ENCODE measurements at regions not wholly inside any gene's neighbourhood (a gene's known extent, or its start where the extent isn't known, plus 50 kb on each side); places are given as distances from the start of the nearest gene placed in this dataset.

DNA sequence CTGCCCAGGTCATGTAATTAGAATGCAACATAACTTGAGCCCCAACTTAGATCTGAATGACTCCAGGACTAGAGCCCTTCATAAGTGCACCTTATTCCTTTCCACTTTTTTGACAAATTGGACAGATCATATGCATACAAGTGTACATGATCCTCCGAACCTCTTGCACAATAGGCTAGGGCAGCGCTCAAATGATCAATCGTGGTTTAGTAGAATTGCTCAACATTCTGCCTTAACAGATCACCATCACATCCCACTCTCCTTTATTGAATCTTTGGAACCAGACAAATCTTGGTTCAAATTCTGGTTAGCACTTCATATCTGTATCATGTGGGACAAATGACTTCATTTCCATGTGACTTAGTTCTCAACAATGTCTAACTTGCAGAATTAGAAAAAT is 106.8 kb upstream of the CDIN1 start:
- H3K4me2 ChIP-seq (ENCODE audit: low read length) = no peak overlapping the region
- no peak overlapping the region for H3K4me3 ChIP-seq (ENCODE audit: low read length)
- H3K9ac ChIP-seq (ENCODE audit: low read length) = no peak overlapping the region
- H4K20me1 ChIP-seq (ENCODE audit: insufficient read depth) = no peaks in the 10 kb centered on the region
- no peaks in the 10 kb centered on the region for H3K9me3 ChIP-seq (ENCODE audit: low read length)
- TF ChIP-seq, protein P1, sequence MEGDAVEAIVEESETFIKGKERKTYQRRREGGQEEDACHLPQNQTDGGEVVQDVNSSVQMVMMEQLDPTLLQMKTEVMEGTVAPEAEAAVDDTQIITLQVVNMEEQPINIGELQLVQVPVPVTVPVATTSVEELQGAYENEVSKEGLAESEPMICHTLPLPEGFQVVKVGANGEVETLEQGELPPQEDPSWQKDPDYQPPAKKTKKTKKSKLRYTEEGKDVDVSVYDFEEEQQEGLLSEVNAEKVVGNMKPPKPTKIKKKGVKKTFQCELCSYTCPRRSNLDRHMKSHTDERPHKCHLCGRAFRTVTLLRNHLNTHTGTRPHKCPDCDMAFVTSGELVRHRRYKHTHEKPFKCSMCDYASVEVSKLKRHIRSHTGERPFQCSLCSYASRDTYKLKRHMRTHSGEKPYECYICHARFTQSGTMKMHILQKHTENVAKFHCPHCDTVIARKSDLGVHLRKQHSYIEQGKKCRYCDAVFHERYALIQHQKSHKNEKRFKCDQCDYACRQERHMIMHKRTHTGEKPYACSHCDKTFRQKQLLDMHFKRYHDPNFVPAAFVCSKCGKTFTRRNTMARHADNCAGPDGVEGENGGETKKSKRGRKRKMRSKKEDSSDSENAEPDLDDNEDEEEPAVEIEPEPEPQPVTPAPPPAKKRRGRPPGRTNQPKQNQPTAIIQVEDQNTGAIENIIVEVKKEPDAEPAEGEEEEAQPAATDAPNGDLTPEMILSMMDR (IDR thresholded peaks at IDR 0.05; ENCODE audit: poor library complexity, severe bottlenecking) = no peak
- TF ChIP-seq, protein P2, sequence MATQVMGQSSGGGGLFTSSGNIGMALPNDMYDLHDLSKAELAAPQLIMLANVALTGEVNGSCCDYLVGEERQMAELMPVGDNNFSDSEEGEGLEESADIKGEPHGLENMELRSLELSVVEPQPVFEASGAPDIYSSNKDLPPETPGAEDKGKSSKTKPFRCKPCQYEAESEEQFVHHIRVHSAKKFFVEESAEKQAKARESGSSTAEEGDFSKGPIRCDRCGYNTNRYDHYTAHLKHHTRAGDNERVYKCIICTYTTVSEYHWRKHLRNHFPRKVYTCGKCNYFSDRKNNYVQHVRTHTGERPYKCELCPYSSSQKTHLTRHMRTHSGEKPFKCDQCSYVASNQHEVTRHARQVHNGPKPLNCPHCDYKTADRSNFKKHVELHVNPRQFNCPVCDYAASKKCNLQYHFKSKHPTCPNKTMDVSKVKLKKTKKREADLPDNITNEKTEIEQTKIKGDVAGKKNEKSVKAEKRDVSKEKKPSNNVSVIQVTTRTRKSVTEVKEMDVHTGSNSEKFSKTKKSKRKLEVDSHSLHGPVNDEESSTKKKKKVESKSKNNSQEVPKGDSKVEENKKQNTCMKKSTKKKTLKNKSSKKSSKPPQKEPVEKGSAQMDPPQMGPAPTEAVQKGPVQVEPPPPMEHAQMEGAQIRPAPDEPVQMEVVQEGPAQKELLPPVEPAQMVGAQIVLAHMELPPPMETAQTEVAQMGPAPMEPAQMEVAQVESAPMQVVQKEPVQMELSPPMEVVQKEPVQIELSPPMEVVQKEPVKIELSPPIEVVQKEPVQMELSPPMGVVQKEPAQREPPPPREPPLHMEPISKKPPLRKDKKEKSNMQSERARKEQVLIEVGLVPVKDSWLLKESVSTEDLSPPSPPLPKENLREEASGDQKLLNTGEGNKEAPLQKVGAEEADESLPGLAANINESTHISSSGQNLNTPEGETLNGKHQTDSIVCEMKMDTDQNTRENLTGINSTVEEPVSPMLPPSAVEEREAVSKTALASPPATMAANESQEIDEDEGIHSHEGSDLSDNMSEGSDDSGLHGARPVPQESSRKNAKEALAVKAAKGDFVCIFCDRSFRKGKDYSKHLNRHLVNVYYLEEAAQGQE (IDR thresholded peaks at IDR 0.05; ENCODE audit: borderline replicate concordance) = no peak
- TF ChIP-seq POLR2AphosphoS5 (IDR thresholded peaks at IDR 0.05) (no peak), RAD21 (conservative IDR thresholded peaks at IDR 0.05) (no peak), MXI1 (conservative IDR thresholded peaks at IDR 0.05; ENCODE audit: poor library complexity, severe bottlenecking) (no peak), TAF1 (IDR thresholded peaks at IDR 0.05; ENCODE audit: low read depth) (no peak), EZH2 (IDR thresholded peaks at IDR 0.05; ENCODE audit: borderline replicate concordance, insufficient read depth, low read length, poor library complexity, severe bottlenecking) (no peak), SMC3 (conservative IDR thresholded peaks at IDR 0.05; ENCODE audit: poor library complexity) (no peak), EP300 (conservative IDR thresholded peaks at IDR 0.05; ENCODE audit: poor library complexity, severe bottlenecking) (no peak)
- H3K9me2 ChIP-seq (ENCODE audit: insufficient read depth, low read length) = no peaks in the 10 kb centered on the region
- no peaks in the 10 kb centered on the region for H3K36me3 ChIP-seq (ENCODE audit: insufficient read depth, low read length)
- no peak overlapping the region for H2AFZ ChIP-seq (ENCODE audit: low read depth, low read length)
- H3K27ac ChIP-seq (ENCODE audit: low read length) = no peak overlapping the region
- H3K79me2 ChIP-seq (replicated peaks; ENCODE audit: insufficient read depth, low read length) = no peaks in the 10 kb centered on the region
- no peaks in the 10 kb centered on the region for H3K27me3 ChIP-seq (ENCODE audit: insufficient read depth, low read depth, low read length)
- no peaks in the 10 kb centered on the region for H3F3A ChIP-seq (ENCODE audit: insufficient read depth, low read length, poor library complexity, severe bottlenecking)

DNA sequence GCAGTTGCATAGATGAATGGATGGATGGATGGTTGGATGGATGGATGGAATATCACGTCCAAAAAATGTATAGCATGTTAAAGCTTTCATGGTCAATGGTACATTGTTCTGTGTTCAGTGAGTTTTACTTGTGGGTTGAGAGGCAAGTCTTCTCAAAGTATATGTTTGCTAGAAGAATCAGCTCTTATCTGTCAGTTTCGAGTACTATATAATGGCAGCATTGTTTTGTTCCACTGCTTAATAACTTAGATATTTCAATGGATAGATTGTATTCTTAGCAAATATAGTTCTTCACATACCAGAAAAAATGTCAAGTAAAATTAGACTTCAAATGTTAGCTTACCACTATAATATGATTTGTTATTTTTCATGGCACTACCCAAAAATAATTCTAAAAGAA is 100.9 kb upstream of the CDIN1 start:
- Histone ChIP-seq H3K9me2 (ENCODE audit: insufficient read depth, low read length) (no peaks in the 10 kb centered on the region), H2AFZ (ENCODE audit: low read depth, low read length) (no peak overlapping the region), H3K36me3 (ENCODE audit: insufficient read depth, low read length) (no peaks in the 10 kb centered on the region), H4K20me1 (ENCODE audit: insufficient read depth) (no peaks in the 10 kb centered on the region), H3K79me2 (replicated peaks; ENCODE audit: insufficient read depth, low read length) (no peaks in the 10 kb centered on the region), H3K27me3 (ENCODE audit: insufficient read depth, low read depth, low read length) (no peaks in the 10 kb centered on the region), H3K4me3 (ENCODE audit: low read length) (no peak overlapping the region), H3K9me3 (ENCODE audit: low read length) (no peaks in the 10 kb centered on the region), H3K27ac (ENCODE audit: low read length) (no peak overlapping the region), H3K9ac (ENCODE audit: low read length) (no peak overlapping the region), H3K4me2 (ENCODE audit: low read length) (no peak overlapping the region), H3F3A (ENCODE audit: insufficient read depth, low read length, poor library complexity, severe bottlenecking) (no peaks in the 10 kb centered on the region)
- TF ChIP-seq EZH2 (IDR thresholded peaks at IDR 0.05; ENCODE audit: borderline replicate concordance, insufficient read depth, low read length, poor library complexity, severe bottlenecking) = no peak
- TF ChIP-seq EP300 (conservative IDR thresholded peaks at IDR 0.05; ENCODE audit: poor library complexity, severe bottlenecking) = no peak
- TF ChIP-seq, protein P2 (IDR thresholded peaks at IDR 0.05; ENCODE audit: borderline replicate concordance) = no peak
- no peak for TF ChIP-seq TAF1 (IDR thresholded peaks at IDR 0.05; ENCODE audit: low read depth)
- TF ChIP-seq POLR2AphosphoS5 (IDR thresholded peaks at IDR 0.05) = no peak
- no peak for TF ChIP-seq RAD21 (conservative IDR thresholded peaks at IDR 0.05)

Data from neural cell (in vitro differentiated cells).